Endodermal cell (in vitro differentiated cells): ENCODE measurements at regions not wholly inside any gene's neighbourhood (a gene's known extent, or its start where the extent isn't known, plus 50 kb on each side); places are given as distances from the start of the nearest gene placed in this dataset.

ENCODE experiments used
- DNase-seq: peaks from one replicate; pipeline ENCODE4 v3.0.0-alpha.2; 2017
- H3K27ac ChIP-seq: 2 replicates; pipeline ENCODE4 v1.5.1; 2013; ENCODE audit warnings: mild to moderate bottlenecking, low read depth, low read length, moderate library complexity
- H3K27me3 ChIP-seq: 2 replicates; pipeline ENCODE4 v1.6.1; 2013; ENCODE audit warnings: mild to moderate bottlenecking, low read length, moderate library complexity; ENCODE audit not compliant: insufficient read depth, control insufficient read depth, poor library complexity, severe bottlenecking
- H3K36me3 ChIP-seq: 2 replicates; pipeline ENCODE4 v1.7.0; 2013; ENCODE audit warnings: mild to moderate bottlenecking, low read length, moderate library complexity; ENCODE audit not compliant: control insufficient read depth, insufficient read depth
- H3K4me1 ChIP-seq: one replicate; pipeline ENCODE4 v1.7.0; 2013; ENCODE audit warnings: low read length; ENCODE audit not compliant: control insufficient read depth, insufficient read depth
- H3K4me3 ChIP-seq: 2 replicates; pipeline ENCODE4 v1.5.1; 2013; ENCODE audit warnings: mild to moderate bottlenecking, low read length, moderate library complexity
- H3K9ac ChIP-seq: 2 replicates; pipeline ENCODE4 v1.6.1; 2013; ENCODE audit warnings: mild to moderate bottlenecking, low read length, moderate library complexity; ENCODE audit not compliant: poor library complexity, severe bottlenecking; ENCODE audit errors: extremely low read depth
- H3K9me3 ChIP-seq: 2 replicates; pipeline ENCODE4 v1.6.1; 2013; ENCODE audit warnings: mild to moderate bottlenecking, low read length, moderate library complexity; ENCODE audit not compliant: control insufficient read depth
- H3K27ac Mint-ChIP-seq: 2 replicates; pipeline ENCODE4 v1.8.0; 2020; ENCODE audit warnings: mixed read lengths
- H3K27me3 Mint-ChIP-seq: 2 replicates; pipeline ENCODE4 v1.8.0; 2021; ENCODE audit warnings: mild to moderate bottlenecking, mixed read lengths; ENCODE audit not compliant: insufficient read depth
- H3K36me3 Mint-ChIP-seq: 2 replicates; pipeline ENCODE4 v1.8.0; 2020; ENCODE audit warnings: low read depth, mixed read lengths
- H3K4me1 Mint-ChIP-seq: 2 replicates; pipeline ENCODE4 v1.8.0; 2020; ENCODE audit warnings: mixed read lengths
- H3K4me3 Mint-ChIP-seq: 2 replicates; pipeline ENCODE4 v1.8.0; 2020; ENCODE audit warnings: mild to moderate bottlenecking, moderate library complexity, mixed read lengths
- H3K9me3 Mint-ChIP-seq: 2 replicates; pipeline ENCODE4 v1.8.0; 2020; ENCODE audit warnings: mild to moderate bottlenecking, mixed read lengths
- CTCF ChIP-seq: fragments of 200-600 bp; sonication (generic); conservative IDR thresholded peaks from 2 replicates; pipeline ENCODE4 v1.5.0; 2021; ENCODE audit warnings: antibody characterized with exemption, mild to moderate bottlenecking
- WGBS, 2 experiments: methylation state at CpG; one replicate each; pipeline versions ENCODE4 v1.1.5 to v1.1.7; 2013; ENCODE audit warnings: missing lambda C conversion rate in 2 of 2, mixed read lengths in 1 of 2; ENCODE audit not compliant: insufficient coverage in 1 of 2, insufficient read length in 1 of 2; 5-methylcytosine and 5-hydroxymethylcytosine counted together

- no peak for DNase-seq
- no peak overlapping the region for H3K27ac Mint-ChIP-seq
- no peaks in the 10 kb centered on the region for H3K9me3 Mint-ChIP-seq
- no peak overlapping the region for H3K4me3 ChIP-seq
- peaks cover 4% of the 10 kb centered on the region for H3K4me1 ChIP-seq
- no peaks in the 10 kb centered on the region for H3K36me3 Mint-ChIP-seq
- no peaks in the 10 kb centered on the region for H3K27me3 ChIP-seq
- no peak overlapping the region for H3K9ac ChIP-seq
- no peak overlapping the region for H3K27ac ChIP-seq
- H3K4me3 Mint-ChIP-seq = no peak overlapping the region
- no peak for TF ChIP-seq CTCF
- 90 to 97% methylated on average over 1 of the region's 2 CpGs for WGBS, 2 experiments
- no peaks in the 10 kb centered on the region for H3K36me3 ChIP-seq
- no peaks in the 10 kb centered on the region for H3K27me3 Mint-ChIP-seq
- no peaks in the 10 kb centered on the region for H3K9me3 ChIP-seq
- peaks cover 15% of the 10 kb centered on the region for H3K4me1 Mint-ChIP-seq
Observed at GRCh38 chr4:58411904-58412303, 1301.7 kb upstream of the IGFBP7 start.

- no peak overlapping the region for H3K9ac ChIP-seq
- H3K4me1 ChIP-seq = no peaks in the 10 kb centered on the region
- H3K9me3 Mint-ChIP-seq = peaks cover 27% of the 10 kb centered on the region
- no peak overlapping the region for H3K27ac ChIP-seq
- no peaks in the 10 kb centered on the region for H3K27me3 ChIP-seq
- H3K4me3 ChIP-seq = no peak overlapping the region
- H3K4me1 Mint-ChIP-seq = no peaks in the 10 kb centered on the region
- H3K27ac Mint-ChIP-seq = no peak overlapping the region
- TF ChIP-seq CTCF = no peak
- peaks cover 6% of the 10 kb centered on the region for H3K9me3 ChIP-seq
- H3K27me3 Mint-ChIP-seq = no peaks in the 10 kb centered on the region
- H3K4me3 Mint-ChIP-seq = no peak overlapping the region
- no peaks in the 10 kb centered on the region for H3K36me3 ChIP-seq
- no peak for DNase-seq
- no peaks in the 10 kb centered on the region for H3K36me3 Mint-ChIP-seq
- WGBS, 2 experiments = 81 to 100% methylated on average over 1 to 2 of the region's 2 CpGs
Observed at GRCh38 chr4:58406762-58407161, 1296.6 kb upstream of the IGFBP7 start.

- no peaks in the 10 kb centered on the region for H3K36me3 Mint-ChIP-seq
- no peak for TF ChIP-seq CTCF
Observed at GRCh38 chr4:58368221-58368620, 1258.0 kb upstream of the IGFBP7 start.

More at GRCh38 chr4:58368221-58368620, 1258.0 kb upstream of the IGFBP7 start:
- Mint-ChIP-seq H3K9me3 (peaks cover 5% of the 10 kb centered on the region), H3K27me3 (no peaks in the 10 kb centered on the region), H3K4me1 (no peaks in the 10 kb centered on the region), H3K4me3 (no peak overlapping the region), H3K27ac (no peak overlapping the region)
- no peak overlapping the region for H3K4me3 ChIP-seq
- H3K27me3 ChIP-seq = no peaks in the 10 kb centered on the region
- H3K9me3 ChIP-seq = no peaks in the 10 kb centered on the region
- H3K36me3 ChIP-seq = no peaks in the 10 kb centered on the region
- H3K27ac ChIP-seq = no peak overlapping the region
- no peak overlapping the region for H3K9ac ChIP-seq
- H3K4me1 ChIP-seq = no peaks in the 10 kb centered on the region
- no peak for DNase-seq
